ENCODE measurements at regions not wholly inside any gene's neighbourhood (a gene's known extent, or its start where the extent isn't known, plus 50 kb on each side); places are given as distances from the start of the nearest gene placed in this dataset.

GRCh38 chr13:50697746-50698539 is 145.5 kb downstream of the DLEU7 start:
- peak; percentile 15 for DNase-seq (ENCODE audit: insufficient read length, low spot score, missing footprints)
- Histone ChIP-seq H3K27me3 (ENCODE audit: insufficient read depth, low read length) (no peaks in the 10 kb centered on the region), H3K4me3 (ENCODE audit: insufficient read depth, low read length) (no peak overlapping the region), H3K4me1 (ENCODE audit: insufficient read depth, low read length) (peaks cover 23% of the 10 kb centered on the region), H3K4me2 (ENCODE audit: insufficient read depth, low read length) (no peak overlapping the region), H3K79me2 (ENCODE audit: insufficient read depth, low read length) (no peaks in the 10 kb centered on the region), H4K20me1 (ENCODE audit: insufficient read depth, low read length) (no peaks in the 10 kb centered on the region), H3K9me3 (ENCODE audit: low read depth, low read length) (no peaks in the 10 kb centered on the region), H3K36me3 (ENCODE audit: insufficient read depth, low read length) (no peaks in the 10 kb centered on the region), H3K27ac (ENCODE audit: low read depth, low read length) (no peak overlapping the region), H2AFZ (ENCODE audit: low read length) (no peak overlapping the region)
- TF ChIP-seq, protein P1, sequence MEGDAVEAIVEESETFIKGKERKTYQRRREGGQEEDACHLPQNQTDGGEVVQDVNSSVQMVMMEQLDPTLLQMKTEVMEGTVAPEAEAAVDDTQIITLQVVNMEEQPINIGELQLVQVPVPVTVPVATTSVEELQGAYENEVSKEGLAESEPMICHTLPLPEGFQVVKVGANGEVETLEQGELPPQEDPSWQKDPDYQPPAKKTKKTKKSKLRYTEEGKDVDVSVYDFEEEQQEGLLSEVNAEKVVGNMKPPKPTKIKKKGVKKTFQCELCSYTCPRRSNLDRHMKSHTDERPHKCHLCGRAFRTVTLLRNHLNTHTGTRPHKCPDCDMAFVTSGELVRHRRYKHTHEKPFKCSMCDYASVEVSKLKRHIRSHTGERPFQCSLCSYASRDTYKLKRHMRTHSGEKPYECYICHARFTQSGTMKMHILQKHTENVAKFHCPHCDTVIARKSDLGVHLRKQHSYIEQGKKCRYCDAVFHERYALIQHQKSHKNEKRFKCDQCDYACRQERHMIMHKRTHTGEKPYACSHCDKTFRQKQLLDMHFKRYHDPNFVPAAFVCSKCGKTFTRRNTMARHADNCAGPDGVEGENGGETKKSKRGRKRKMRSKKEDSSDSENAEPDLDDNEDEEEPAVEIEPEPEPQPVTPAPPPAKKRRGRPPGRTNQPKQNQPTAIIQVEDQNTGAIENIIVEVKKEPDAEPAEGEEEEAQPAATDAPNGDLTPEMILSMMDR (IDR thresholded peaks at IDR 0.05; ENCODE audit: extremely low read depth, low read depth, low read length), result no peak

GRCh38 chr13:50699874-50700663 is 143.4 kb downstream of the DLEU7 start:
- Histone ChIP-seq H3K9me3 (ENCODE audit: low read depth, low read length) (no peaks in the 10 kb centered on the region), H3K36me3 (ENCODE audit: insufficient read depth, low read length) (no peaks in the 10 kb centered on the region), H3K27me3 (ENCODE audit: insufficient read depth, low read length) (no peaks in the 10 kb centered on the region), H3K4me1 (ENCODE audit: insufficient read depth, low read length) (peaks cover 10% of the 10 kb centered on the region), H4K20me1 (ENCODE audit: insufficient read depth, low read length) (no peaks in the 10 kb centered on the region), H2AFZ (ENCODE audit: low read length) (no peak overlapping the region), H3K79me2 (ENCODE audit: insufficient read depth, low read length) (no peaks in the 10 kb centered on the region), H3K27ac (ENCODE audit: low read depth, low read length) (no peak overlapping the region), H3K4me2 (ENCODE audit: insufficient read depth, low read length) (no peak overlapping the region), H3K4me3 (ENCODE audit: insufficient read depth, low read length) (no peak overlapping the region)
- TF ChIP-seq, protein P1 (IDR thresholded peaks at IDR 0.05; ENCODE audit: extremely low read depth, low read depth, low read length), result no peak
- no peak for DNase-seq (ENCODE audit: insufficient read length, low spot score, missing footprints)

GRCh38 chr13:50700664-50701305 is 142.7 kb downstream of the DLEU7 start:
- DNase-seq (ENCODE audit: insufficient read length, low spot score, missing footprints), result no peak
- H3K36me3 ChIP-seq (ENCODE audit: insufficient read depth, low read length), result no peaks in the 10 kb centered on the region
- no peaks in the 10 kb centered on the region for H4K20me1 ChIP-seq (ENCODE audit: insufficient read depth, low read length)
- peaks cover 10% of the 10 kb centered on the region for H3K4me1 ChIP-seq (ENCODE audit: insufficient read depth, low read length)
- H3K27ac ChIP-seq (ENCODE audit: low read depth, low read length), result no peak overlapping the region
- no peak overlapping the region for H2AFZ ChIP-seq (ENCODE audit: low read length)
- H3K27me3 ChIP-seq (ENCODE audit: insufficient read depth, low read length), result no peaks in the 10 kb centered on the region
- TF ChIP-seq, protein P1 (IDR thresholded peaks at IDR 0.05; ENCODE audit: extremely low read depth, low read depth, low read length), result no peak
- no peak overlapping the region for H3K4me3 ChIP-seq (ENCODE audit: insufficient read depth, low read length)
- no peaks in the 10 kb centered on the region for H3K79me2 ChIP-seq (ENCODE audit: insufficient read depth, low read length)
- no peaks in the 10 kb centered on the region for H3K9me3 ChIP-seq (ENCODE audit: low read depth, low read length)
- no peak overlapping the region for H3K4me2 ChIP-seq (ENCODE audit: insufficient read depth, low read length)

Data from osteoblast (primary cell).